ENCODE measurements at regions not wholly inside any gene's neighbourhood (a gene's known extent, or its start where the extent isn't known, plus 50 kb on each side); places are given as distances from the start of the nearest gene placed in this dataset.

- peak; percentile 52 for ATAC-seq
- peaks cover 17% of the 10 kb centered on the region for H3K9me3 ChIP-seq
- no peaks in the 10 kb centered on the region for H3K36me3 ChIP-seq
- H3K27ac ChIP-seq, result no peak overlapping the region
- H3K27me3 ChIP-seq, result no peaks in the 10 kb centered on the region
- no peak overlapping the region for H3K4me3 ChIP-seq
- intact Hi-C loops (cut with DNase I), result no loop called here
- H3K4me1 ChIP-seq, result no peaks in the 10 kb centered on the region
- no peak for DNase-seq
- no peak for TF ChIP-seq CTCF (IDR thresholded peaks at IDR 0.05)
Observed at GRCh38 chr12:16136219-16136988, 141.1 kb downstream of the SLC15A5 start.

- no peak for ATAC-seq
- Histone ChIP-seq H3K4me1 (no peaks in the 10 kb centered on the region), H3K9me3 (peaks cover 17% of the 10 kb centered on the region), H3K36me3 (no peaks in the 10 kb centered on the region), H3K27ac (no peak overlapping the region), H3K27me3 (no peaks in the 10 kb centered on the region), H3K4me3 (no peak overlapping the region)
- intact Hi-C loops (cut with DNase I), result no loop called here
- TF ChIP-seq CTCF (IDR thresholded peaks at IDR 0.05), result no peak
- no peak for DNase-seq
Observed at GRCh38 chr12:16135323-16135722, 142.2 kb downstream of the SLC15A5 start.

GRCh38 chr12:16130343-16130742, 147.1 kb downstream of the SLC15A5 start:
- H3K36me3 ChIP-seq, result no peaks in the 10 kb centered on the region
- no peak for TF ChIP-seq CTCF (IDR thresholded peaks at IDR 0.05)
- no peak overlapping the region for H3K27ac ChIP-seq
- no peak for ATAC-seq
- no peak overlapping the region for H3K4me3 ChIP-seq
- H3K9me3 ChIP-seq, result peaks cover 17% of the 10 kb centered on the region
- no peaks in the 10 kb centered on the region for H3K4me1 ChIP-seq
- H3K27me3 ChIP-seq, result no peaks in the 10 kb centered on the region
- intact Hi-C loops (cut with DNase I), result no loop called here
- no peak for DNase-seq

GRCh38 chr12:16121953-16122352, 155.5 kb downstream of the SLC15A5 start:
- H3K9me3 ChIP-seq, result no peaks in the 10 kb centered on the region
- H3K27ac ChIP-seq, result no peak overlapping the region
- intact Hi-C loops (cut with DNase I), result no loop called here
- no peak for ATAC-seq
- no peak for DNase-seq
- TF ChIP-seq CTCF (IDR thresholded peaks at IDR 0.05), result no peak
- H3K27me3 ChIP-seq, result no peaks in the 10 kb centered on the region
- H3K4me1 ChIP-seq, result no peaks in the 10 kb centered on the region
- no peak overlapping the region for H3K4me3 ChIP-seq
- H3K36me3 ChIP-seq, result no peaks in the 10 kb centered on the region

GRCh38 chr12:16119618-16120415, 157.7 kb downstream of the SLC15A5 start:
- peak; percentile 47 for ATAC-seq
- TF ChIP-seq CTCF (IDR thresholded peaks at IDR 0.05), result no peak
- intact Hi-C loops (cut with DNase I), result no loop called here

More at GRCh38 chr12:16119618-16120415, 157.7 kb downstream of the SLC15A5 start:
- no peak overlapping the region for H3K27ac ChIP-seq
- H3K4me1 ChIP-seq, result no peaks in the 10 kb centered on the region
- H3K36me3 ChIP-seq, result no peaks in the 10 kb centered on the region
- no peaks in the 10 kb centered on the region for H3K9me3 ChIP-seq
- DNase-seq, result no peak
- H3K4me3 ChIP-seq, result no peak overlapping the region
- no peaks in the 10 kb centered on the region for H3K27me3 ChIP-seq

Measured in upper lobe of right lung (tissue), 1 donor.